ENCODE measurements at regions not wholly inside any gene's neighbourhood (a gene's known extent, or its start where the extent isn't known, plus 50 kb on each side); places are given as distances from the start of the nearest gene placed in this dataset.

DNA sequence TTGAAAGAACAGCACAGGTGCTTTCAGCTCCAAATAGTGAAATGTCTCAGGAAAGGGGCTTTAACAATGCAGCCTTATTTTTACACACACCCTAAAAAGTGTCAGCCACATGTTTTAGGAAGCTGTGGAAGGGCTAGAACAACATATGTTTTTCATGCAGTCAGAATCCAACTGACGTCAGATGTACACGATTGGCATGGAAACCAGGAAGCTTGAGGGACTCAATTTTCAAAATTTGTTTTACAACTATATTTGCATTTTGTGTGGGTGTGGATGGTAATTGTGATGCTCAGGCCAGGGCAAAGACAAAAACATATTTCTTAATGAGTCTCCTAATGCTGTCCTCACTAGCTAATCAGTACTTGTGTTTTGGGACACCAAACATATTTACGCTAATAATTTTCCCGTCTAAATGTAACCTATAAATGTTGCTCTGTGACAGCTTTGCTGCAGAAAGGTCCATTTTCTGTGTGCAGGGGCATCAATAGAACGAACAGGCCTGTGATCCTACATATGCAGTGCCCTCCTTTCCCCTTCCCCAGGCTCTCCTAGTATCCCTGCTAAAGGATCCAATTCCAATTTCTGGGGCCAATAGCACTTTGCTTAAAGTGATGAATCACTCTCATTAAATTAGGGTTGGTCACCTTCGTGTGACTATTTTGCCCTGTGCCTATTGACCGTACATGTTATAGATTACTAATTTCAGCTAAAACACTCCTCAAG is 434.0 kb upstream of the CDH5 start:
- H3K27ac ChIP-seq: no peak overlapping the region
- H3K4me3 ChIP-seq: no peak overlapping the region
- no peaks in the 10 kb centered on the region for H3K4me1 ChIP-seq (replicated peaks in 1 of 2)
- peak in 3 of 8 experiments; percentile 81 to 96 (median 93) for ATAC-seq (replicated peaks in 6 of 8)
- 7 to 93% (median 69%) methylated on average over 3 to 7 of the region's 7 CpGs for WGBS, 10 experiments
- in situ Hi-C loops (cut with MboI; ENCODE audit: low pct_unique_long_range_greater_than_20kb in 2 of 9, low sequenced_read_pairs in 9 of 9, unreplicated experiment in 9 of 9): no loop called here

GRCh38 chr16:65922923-65923322 is 443.6 kb upstream of the CDH5 start:
- ATAC-seq (replicated peaks in 6 of 8): no peak
- H3K4me1 ChIP-seq (replicated peaks in 1 of 2): peaks cover 11 to 38% of the 10 kb centered on the region in 2 donors
- 28 to 90% (median 72%) methylated on average over 2 to 4 of the region's 4 CpGs; no CpG with 5 or more reads in 3 of the 10 experiments for WGBS, 10 experiments
- no peak overlapping the region for H3K27ac ChIP-seq
- H3K4me3 ChIP-seq: no peak overlapping the region
- in situ Hi-C loops (cut with MboI; ENCODE audit: low pct_unique_long_range_greater_than_20kb in 2 of 9, low sequenced_read_pairs in 9 of 9, unreplicated experiment in 9 of 9): no loop called here

DNA sequence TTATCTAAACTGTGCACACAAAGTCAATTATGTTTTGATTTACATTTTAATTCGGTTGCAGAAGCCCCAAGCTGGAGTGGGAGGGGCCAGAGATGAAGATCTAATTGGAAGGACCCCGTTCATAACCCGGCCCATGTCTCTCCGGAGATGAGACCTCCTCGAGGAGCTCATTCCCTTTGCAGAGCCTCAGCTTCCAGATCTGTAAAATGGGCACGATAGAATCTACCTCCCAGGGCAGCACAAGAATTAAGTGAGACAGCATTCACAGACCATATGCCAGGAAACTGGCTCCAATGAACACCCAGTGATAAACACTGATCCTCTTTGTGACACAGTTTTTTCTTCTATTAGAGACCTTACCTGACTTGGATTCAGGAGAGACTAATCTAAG is 446.5 kb upstream of the CDH5 start:
- 60 to 100% (median 92%) methylated on average over 1 to 6 of the region's 6 CpGs; no CpG with 5 or more reads in 2 of the 10 experiments for WGBS, 10 experiments

DNA sequence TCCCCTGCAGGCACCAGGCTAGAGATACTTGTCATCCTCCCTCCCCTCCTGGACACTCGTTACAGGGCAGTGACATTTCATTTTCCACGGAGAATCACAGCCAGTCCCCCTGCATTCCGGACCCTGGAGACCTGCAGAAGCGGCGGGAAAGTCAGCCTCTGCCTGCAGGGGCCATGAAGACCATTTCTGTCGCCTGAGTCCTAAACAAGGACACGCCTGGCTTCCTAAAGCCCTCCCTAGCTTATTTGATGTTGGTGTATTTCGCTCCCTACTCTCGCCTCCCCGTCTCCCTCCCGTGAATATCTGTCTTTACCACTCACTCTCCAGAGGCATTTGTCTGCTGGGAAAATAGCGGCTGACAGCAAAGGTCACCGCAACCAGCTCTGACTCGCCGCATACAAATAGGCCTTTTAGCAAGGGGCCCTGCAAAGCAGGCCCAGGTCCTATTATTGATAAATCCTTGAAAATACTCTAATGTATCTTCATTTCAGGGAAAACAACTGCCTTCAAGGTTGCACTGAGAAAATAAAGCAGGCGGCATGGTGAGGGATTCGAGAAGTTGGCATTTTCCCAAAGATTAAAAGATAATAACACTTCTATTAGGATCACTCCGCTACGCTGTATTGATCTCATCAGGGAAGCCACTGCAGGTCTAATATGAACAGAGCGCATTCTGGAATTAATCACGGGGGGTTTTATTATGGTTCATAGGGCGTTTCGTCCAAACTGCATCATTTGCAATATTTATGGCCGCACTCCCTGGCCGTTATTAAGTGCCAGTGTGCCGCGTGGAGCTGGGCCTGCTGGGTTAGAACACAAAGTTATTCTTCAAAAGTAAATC is 447.1 kb upstream of the CDH5 start:
- ATAC-seq (replicated peaks in 6 of 8): peak in 5 of 8 experiments; percentile 84 to 90 (median 89)
- in situ Hi-C loops (cut with MboI; ENCODE audit: low pct_unique_long_range_greater_than_20kb in 2 of 9, low sequenced_read_pairs in 9 of 9, unreplicated experiment in 9 of 9): no loop called here
- Histone ChIP-seq H3K4me3 (peak overlapping the region in 2 of 5 donors; percentile 1 to 4), H3K4me1 (replicated peaks in 1 of 2) (peaks cover 11 to 48% of the 10 kb centered on the region in 2 donors), H3K27ac (peak overlapping the region; percentile 74 to 79)
- 0 to 96% (median 65%) methylated on average over 1 to 18 of the region's 27 CpGs for WGBS, 10 experiments

More for the DNA sequence above, 446.5 kb upstream of the CDH5 start:
- Histone ChIP-seq H3K27ac (peak overlapping the region; percentile 5 to 79), H3K4me1 (replicated peaks in 1 of 2) (peaks cover 11 to 48% of the 10 kb centered on the region in 2 donors), H3K4me3 (no peak overlapping the region)
- no peak for ATAC-seq (replicated peaks in 6 of 8)
- in situ Hi-C loops (cut with MboI; ENCODE audit: low pct_unique_long_range_greater_than_20kb in 2 of 9, low sequenced_read_pairs in 9 of 9, unreplicated experiment in 9 of 9): no loop called here

GRCh38 chr16:65917466-65917865 is 449.0 kb upstream of the CDH5 start:
- Histone ChIP-seq H3K4me3 (no peak overlapping the region), H3K4me1 (replicated peaks in 1 of 2) (peaks cover 11 to 48% of the 10 kb centered on the region in 2 donors), H3K27ac (peak overlapping the region in 1 of 2 donors; percentile 79)
- in situ Hi-C loops (cut with MboI; ENCODE audit: low pct_unique_long_range_greater_than_20kb in 2 of 9, low sequenced_read_pairs in 9 of 9, unreplicated experiment in 9 of 9): no loop called here
- ATAC-seq (replicated peaks in 6 of 8): no peak
- WGBS, 10 experiments: 55 to 100% (median 80%) methylated on average over 1 to 2 of the region's 2 CpGs; no CpG with 5 or more reads in 5 of the 10 experiments

DNA sequence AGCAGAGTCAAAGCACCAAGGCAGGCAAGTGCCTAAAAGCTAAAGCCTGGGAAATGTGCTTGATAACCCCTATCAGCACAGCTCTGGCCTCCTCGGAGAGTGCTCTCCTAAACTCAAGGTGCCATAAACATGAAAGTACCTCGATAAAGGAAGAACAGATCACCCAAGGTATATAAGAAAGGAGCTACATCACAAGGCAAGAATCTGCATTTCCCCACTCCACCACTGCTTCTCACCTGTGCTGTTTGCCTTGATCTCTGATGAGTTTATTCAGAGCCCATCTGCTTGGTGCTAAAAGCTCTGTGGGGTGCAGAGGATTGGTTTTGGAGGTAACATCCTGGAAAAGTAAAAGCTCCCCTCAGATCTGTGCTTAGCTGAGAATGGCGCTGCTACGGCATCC is 449.5 kb upstream of the CDH5 start:
- no peak overlapping the region for H3K4me3 ChIP-seq
- in situ Hi-C loops (cut with MboI; ENCODE audit: low pct_unique_long_range_greater_than_20kb in 2 of 9, low sequenced_read_pairs in 9 of 9, unreplicated experiment in 9 of 9): no loop called here
- no peak overlapping the region for H3K27ac ChIP-seq
- ATAC-seq (replicated peaks in 6 of 8): no peak
- H3K4me1 ChIP-seq (replicated peaks in 1 of 2): peaks cover 11 to 48% of the 10 kb centered on the region in 2 donors
- 0 to 100% (median 60%) methylated on average over 1 to 2 of the region's 4 CpGs; no CpG with 5 or more reads in 3 of the 10 experiments for WGBS, 10 experiments

DNA sequence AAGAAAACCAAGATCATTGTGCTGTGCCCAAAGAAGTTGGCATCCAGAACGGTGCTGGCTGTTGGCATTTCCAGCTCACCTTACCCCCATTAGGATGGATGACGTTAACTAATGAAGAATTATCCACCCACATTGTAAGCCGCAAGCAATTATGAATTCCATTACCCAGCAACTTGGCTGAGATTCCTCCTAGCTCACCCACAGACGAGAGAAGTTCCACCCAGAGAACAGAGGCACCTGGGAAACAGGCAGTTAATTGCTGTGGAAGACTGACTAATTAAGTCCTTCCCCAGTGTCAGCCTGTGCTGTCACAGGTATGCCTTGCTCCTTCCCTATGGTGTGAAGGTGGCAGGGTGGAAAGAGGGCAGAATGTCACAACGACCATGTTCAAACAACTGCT is 456.2 kb upstream of the CDH5 start:
- no peak overlapping the region for H3K4me3 ChIP-seq
- ATAC-seq (replicated peaks in 6 of 8): no peak
- peaks cover 14 to 22% of the 10 kb centered on the region in 2 donors for H3K4me1 ChIP-seq (replicated peaks in 1 of 2)
- 46 to 100% (median 85%) methylated on average over 2 to 4 of the region's 5 CpGs; no CpG with 5 or more reads in 5 of the 10 experiments for WGBS, 10 experiments
- in situ Hi-C loops (cut with MboI; ENCODE audit: low pct_unique_long_range_greater_than_20kb in 2 of 9, low sequenced_read_pairs in 9 of 9, unreplicated experiment in 9 of 9): no loop called here
- H3K27ac ChIP-seq: no peak overlapping the region

- no peak overlapping the region for H3K4me3 ChIP-seq
- H3K4me1 ChIP-seq (replicated peaks in 1 of 2): peaks cover 14 to 24% of the 10 kb centered on the region in 2 donors
- no peak overlapping the region for H3K27ac ChIP-seq
- ATAC-seq (replicated peaks in 6 of 8): peak in 2 of 8 experiments; percentile 18 to 34
- in situ Hi-C loops (cut with MboI; ENCODE audit: low pct_unique_long_range_greater_than_20kb in 2 of 9, low sequenced_read_pairs in 9 of 9, unreplicated experiment in 9 of 9): no loop called here
- 0 to 100% (median 100%) methylated on average over 1 to 5 of the region's 7 CpGs; no CpG with 5 or more reads in 3 of the 10 experiments for WGBS, 10 experiments
Observed at GRCh38 chr16:65909310-65910050, 457.0 kb upstream of the CDH5 start.

- Histone ChIP-seq H3K4me1 (replicated peaks in 1 of 2) (peaks cover 14 to 32% of the 10 kb centered on the region in 2 donors), H3K4me3 (no peak overlapping the region), H3K27ac (no peak overlapping the region)
- 0 to 46% (median 6%) methylated on average over 1 to 2 of the region's 3 CpGs; no CpG with 5 or more reads in 5 of the 10 experiments for WGBS, 10 experiments
- peak in 5 of 8 experiments; percentile 83 to 98 (median 95) for ATAC-seq (replicated peaks in 6 of 8)
- in situ Hi-C loops (cut with MboI; ENCODE audit: low pct_unique_long_range_greater_than_20kb in 2 of 9, low sequenced_read_pairs in 9 of 9, unreplicated experiment in 9 of 9): no loop called here
Observed at GRCh38 chr16:65908568-65908967, 457.9 kb upstream of the CDH5 start.

DNA sequence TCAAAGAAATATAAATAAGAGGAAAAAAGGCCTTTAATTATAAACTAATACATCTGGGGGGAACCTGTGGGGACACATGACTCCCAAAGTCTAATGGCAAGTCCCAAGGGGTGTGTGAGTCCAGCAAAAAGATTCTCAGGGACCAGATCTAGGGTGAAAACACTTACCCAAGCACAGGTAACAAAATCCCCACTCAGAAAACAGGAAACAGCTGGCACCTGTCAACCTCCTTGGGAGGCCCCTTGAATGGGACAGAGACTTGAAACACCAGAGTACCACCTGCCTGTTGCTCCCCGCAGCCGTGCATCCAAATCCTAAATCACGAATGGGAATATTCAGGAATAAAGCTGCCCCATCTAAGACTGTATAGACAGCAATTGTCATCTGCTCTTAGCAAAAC is 461.2 kb upstream of the CDH5 start:
- no peak overlapping the region for H3K27ac ChIP-seq
- in situ Hi-C loops (cut with MboI; ENCODE audit: low pct_unique_long_range_greater_than_20kb in 2 of 9, low sequenced_read_pairs in 9 of 9, unreplicated experiment in 9 of 9): no loop called here
- peaks cover 14 to 32% of the 10 kb centered on the region in 2 donors for H3K4me1 ChIP-seq (replicated peaks in 1 of 2)
- ATAC-seq (replicated peaks in 6 of 8): no peak
- H3K4me3 ChIP-seq: no peak overlapping the region
- WGBS, 10 experiments: 20 to 100% (median 69%) methylated on average over 1 to 3 of the region's 3 CpGs; no CpG with 5 or more reads in 5 of the 10 experiments

DNA sequence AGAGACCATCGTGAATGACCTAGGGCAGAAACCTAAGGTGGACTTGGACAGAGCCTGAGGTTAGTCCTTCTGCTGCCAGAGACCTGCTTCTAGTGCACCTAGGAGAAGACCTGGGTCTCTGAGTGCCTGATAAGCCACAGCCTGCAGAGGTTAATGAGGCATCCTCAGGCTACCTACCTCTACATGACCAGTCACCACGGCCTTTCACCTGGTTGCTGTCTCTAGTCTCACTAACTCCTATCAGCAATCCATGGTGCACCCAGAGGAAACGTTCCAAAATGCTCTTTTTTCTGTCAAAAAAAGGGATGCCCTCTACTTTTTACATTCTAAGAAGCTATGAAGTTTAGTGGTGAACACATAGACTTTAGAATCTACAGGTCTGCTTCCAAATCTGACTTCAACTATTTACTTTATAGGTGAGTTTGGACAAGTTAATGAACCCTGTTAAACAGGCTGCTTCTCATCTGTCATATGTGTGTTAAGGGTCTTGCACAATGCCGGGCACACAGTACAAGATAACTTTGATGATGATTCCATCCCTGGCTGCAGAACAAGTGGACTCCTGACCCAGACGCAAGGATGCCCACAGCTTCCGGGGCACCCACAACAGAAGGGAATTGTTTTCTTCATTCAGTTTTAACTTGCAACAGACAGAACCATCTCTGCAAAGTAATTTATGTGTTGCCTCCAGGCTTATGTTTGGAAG is 469.9 kb upstream of the CDH5 start:
- 34 to 94% (median 78%) methylated on average over 1 to 6 of the region's 6 CpGs; no CpG with 5 or more reads in 1 of the 10 experiments for WGBS, 10 experiments
- in situ Hi-C loops (cut with MboI; ENCODE audit: low pct_unique_long_range_greater_than_20kb in 2 of 9, low sequenced_read_pairs in 9 of 9, unreplicated experiment in 9 of 9): no loop called here
- ATAC-seq (replicated peaks in 6 of 8): no peak
- H3K27ac ChIP-seq: no peak overlapping the region
- no peak overlapping the region for H3K4me3 ChIP-seq
- H3K4me1 ChIP-seq (replicated peaks in 1 of 2): no peaks in the 10 kb centered on the region

- 100% methylated on average over 1 of the region's 1 CpG; no CpG with 5 or more reads in 7 of the 10 experiments for WGBS, 10 experiments
- Histone ChIP-seq H3K4me3 (no peak overlapping the region), H3K4me1 (replicated peaks in 1 of 2) (no peaks in the 10 kb centered on the region), H3K27ac (no peak overlapping the region)
- no peak for ATAC-seq (replicated peaks in 6 of 8)
- in situ Hi-C loops (cut with MboI; ENCODE audit: low pct_unique_long_range_greater_than_20kb in 2 of 9, low sequenced_read_pairs in 9 of 9, unreplicated experiment in 9 of 9): no loop called here
Observed at GRCh38 chr16:65895906-65896305, 470.6 kb upstream of the CDH5 start.
